ENCODE measurements at regions not wholly inside any gene's neighbourhood (a gene's known extent, or its start where the extent isn't known, plus 50 kb on each side); places are given as distances from the start of the nearest gene placed in this dataset.

- no peak for DNase-seq
- peaks cover 7% of the 10 kb centered on the region for H3K27me3 Mint-ChIP-seq (ENCODE audit: low read depth, poor library complexity)
Observed at GRCh38 chr13:22517544-22517943, 663.2 kb upstream of the SGCG start.

GRCh38 chr13:22536851-22537250 is 643.9 kb upstream of the SGCG start:
- H3K27ac Mint-ChIP-seq, result no peak overlapping the region
- no peak for DNase-seq
- no peaks in the 10 kb centered on the region for H3K4me1 Mint-ChIP-seq
- no peaks in the 10 kb centered on the region for H3K27me3 Mint-ChIP-seq (ENCODE audit: low read depth, poor library complexity)
- H3K9me3 Mint-ChIP-seq, result peaks cover 26% of the 10 kb centered on the region
- peaks cover 17% of the 10 kb centered on the region for H3K36me3 Mint-ChIP-seq (ENCODE audit: low read depth)
- TF ChIP-seq CTCF (IDR thresholded peaks at IDR 0.05), result no peak
- H3K4me3 Mint-ChIP-seq, result no peak overlapping the region

More at GRCh38 chr13:22517544-22517943, 663.2 kb upstream of the SGCG start:
- peaks cover 6% of the 10 kb centered on the region for H3K4me1 Mint-ChIP-seq
- H3K4me3 Mint-ChIP-seq, result no peak overlapping the region
- no peak overlapping the region for H3K27ac Mint-ChIP-seq
- peaks cover 21% of the 10 kb centered on the region for H3K36me3 Mint-ChIP-seq (ENCODE audit: low read depth)
- TF ChIP-seq CTCF (IDR thresholded peaks at IDR 0.05), result no peak
- H3K9me3 Mint-ChIP-seq, result peaks cover 18% of the 10 kb centered on the region

DNA sequence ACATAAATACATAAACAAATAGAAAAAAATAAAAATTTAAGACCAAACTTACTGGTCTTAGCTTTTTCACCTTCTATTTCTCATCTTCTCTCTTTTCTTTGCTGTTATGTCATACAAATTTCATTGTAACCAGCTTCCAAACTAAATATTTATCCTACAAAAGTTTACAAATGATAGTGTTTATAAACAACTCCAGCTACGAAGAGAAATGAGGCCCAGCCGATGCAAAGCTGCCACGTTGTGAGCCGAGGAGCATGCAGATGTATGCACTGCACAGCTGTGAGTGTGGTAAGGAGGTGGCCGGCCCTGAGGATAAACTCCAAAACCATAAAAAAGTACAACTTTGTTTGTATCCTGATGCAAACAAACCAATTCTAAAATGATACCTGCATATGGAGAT is 642.4 kb upstream of the SGCG start:
- H3K27me3 Mint-ChIP-seq (ENCODE audit: low read depth, poor library complexity), result peaks cover 3% of the 10 kb centered on the region
- peaks cover 8% of the 10 kb centered on the region for H3K36me3 Mint-ChIP-seq (ENCODE audit: low read depth)
- no peak for TF ChIP-seq CTCF (IDR thresholded peaks at IDR 0.05)
- no peak overlapping the region for H3K27ac Mint-ChIP-seq
- no peak overlapping the region for H3K4me3 Mint-ChIP-seq
- DNase-seq, result no peak
- H3K4me1 Mint-ChIP-seq, result no peaks in the 10 kb centered on the region
- peaks cover 15% of the 10 kb centered on the region for H3K9me3 Mint-ChIP-seq

DNA sequence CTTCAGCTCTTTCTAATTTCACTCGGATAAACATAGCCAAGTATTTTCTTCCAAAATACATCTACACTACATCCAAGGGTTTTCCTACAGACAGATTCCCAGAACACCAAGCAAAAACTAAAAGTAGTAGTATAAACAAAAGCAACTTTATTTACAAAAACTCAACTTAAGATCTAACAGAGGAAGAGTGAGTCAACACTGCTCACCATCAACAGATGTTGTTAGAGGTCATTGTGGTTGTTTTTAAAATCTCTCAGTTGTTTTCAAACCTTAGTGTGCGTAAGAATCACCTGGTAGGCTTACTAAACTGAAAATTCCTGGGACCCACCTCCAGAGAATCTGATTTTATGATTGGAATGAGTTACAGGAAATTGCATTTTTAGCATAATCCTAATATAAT is 631.7 kb upstream of the SGCG start:
- no peak overlapping the region for H3K27ac Mint-ChIP-seq
- H3K9me3 Mint-ChIP-seq, result peaks cover 21% of the 10 kb centered on the region
- no peaks in the 10 kb centered on the region for H3K4me1 Mint-ChIP-seq
- peaks cover 14% of the 10 kb centered on the region for H3K36me3 Mint-ChIP-seq (ENCODE audit: low read depth)
- DNase-seq, result no peak
- no peak for TF ChIP-seq CTCF (IDR thresholded peaks at IDR 0.05)
- H3K27me3 Mint-ChIP-seq (ENCODE audit: low read depth, poor library complexity), result peaks cover 5% of the 10 kb centered on the region
- H3K4me3 Mint-ChIP-seq, result no peak overlapping the region

- Mint-ChIP-seq H3K4me1 (peaks cover 7% of the 10 kb centered on the region), H3K36me3 (ENCODE audit: low read depth) (peaks cover 7% of the 10 kb centered on the region)
Observed at GRCh38 chr13:22561581-22561980, 619.2 kb upstream of the SGCG start.

More at GRCh38 chr13:22561581-22561980, 619.2 kb upstream of the SGCG start:
- Mint-ChIP-seq H3K27ac (no peak overlapping the region), H3K4me3 (no peak overlapping the region), H3K9me3 (peaks cover 24% of the 10 kb centered on the region), H3K27me3 (ENCODE audit: low read depth, poor library complexity) (peaks cover 5% of the 10 kb centered on the region)
- no peak for TF ChIP-seq CTCF (IDR thresholded peaks at IDR 0.05)
- DNase-seq, result no peak
